ENCODE measurements at regions not wholly inside any gene's neighbourhood (a gene's known extent, or its start where the extent isn't known, plus 50 kb on each side); places are given as distances from the start of the nearest gene placed in this dataset.

- DNase-seq (no peak), ATAC-seq (no peak)
- intact Hi-C loops (cut with DNase I) = no loop called here
- WGBS = 93% methylated on average over 1 of the region's 1 CpG
- H3K9me3 ChIP-seq (ENCODE audit: control insufficient read depth, low read length) = no peaks in the 10 kb centered on the region
- no peaks in the 10 kb centered on the region for H3K27me3 ChIP-seq (ENCODE audit: control insufficient read depth, insufficient read depth)
- no peaks in the 10 kb centered on the region for H3K4me1 ChIP-seq (ENCODE audit: control insufficient read depth, insufficient read depth, low read length)
- no peak overlapping the region for H3K4me3 ChIP-seq (ENCODE audit: low read length)
- no peak overlapping the region for H3K27ac ChIP-seq (ENCODE audit: low read length)
These were observed 671.5 kb upstream of the GRM7 start for GRCh38 chr3:6189384-6189783.

GRCh38 chr3:6204891-6205290 is 656.0 kb upstream of the GRM7 start:
- Histone ChIP-seq H3K4me3 (ENCODE audit: low read length) (no peak overlapping the region), H3K9me3 (ENCODE audit: control insufficient read depth, low read length) (no peaks in the 10 kb centered on the region), H3K27me3 (ENCODE audit: control insufficient read depth, insufficient read depth) (no peaks in the 10 kb centered on the region), H3K4me1 (ENCODE audit: control insufficient read depth, insufficient read depth, low read length) (no peaks in the 10 kb centered on the region), H3K27ac (ENCODE audit: low read length) (no peak overlapping the region)
- intact Hi-C loops (cut with DNase I) = no loop called here
- ATAC-seq (no peak), DNase-seq (no peak)
- WGBS = 42% methylated on average over 1 of the region's 1 CpG

- DNase-seq = no peak
- Histone ChIP-seq H3K9me3 (ENCODE audit: control insufficient read depth, low read length) (no peaks in the 10 kb centered on the region), H3K27me3 (ENCODE audit: control insufficient read depth, insufficient read depth) (no peaks in the 10 kb centered on the region), H3K4me1 (ENCODE audit: control insufficient read depth, insufficient read depth, low read length) (no peaks in the 10 kb centered on the region), H3K27ac (ENCODE audit: low read length) (no peak overlapping the region), H3K4me3 (ENCODE audit: low read length) (no peak overlapping the region)
- 49% methylated on average over 3 of the region's 3 CpGs for WGBS
- intact Hi-C loops (cut with DNase I) = no loop called here
- no peak for ATAC-seq
These were observed 644.5 kb upstream of the GRM7 start for GRCh38 chr3:6216135-6217026.

- Histone ChIP-seq H3K4me3 (ENCODE audit: low read length) (no peak overlapping the region), H3K4me1 (ENCODE audit: control insufficient read depth, insufficient read depth, low read length) (no peaks in the 10 kb centered on the region), H3K27ac (ENCODE audit: low read length) (no peak overlapping the region), H3K27me3 (ENCODE audit: control insufficient read depth, insufficient read depth) (no peaks in the 10 kb centered on the region), H3K9me3 (ENCODE audit: control insufficient read depth, low read length) (no peaks in the 10 kb centered on the region)
- DNase-seq = no peak
- no peak for ATAC-seq
- WGBS = 42% methylated on average over 2 of the region's 2 CpGs
- intact Hi-C loops (cut with DNase I) = no loop called here
These were observed 640.5 kb upstream of the GRM7 start for GRCh38 chr3:6220447-6220846.

DNA sequence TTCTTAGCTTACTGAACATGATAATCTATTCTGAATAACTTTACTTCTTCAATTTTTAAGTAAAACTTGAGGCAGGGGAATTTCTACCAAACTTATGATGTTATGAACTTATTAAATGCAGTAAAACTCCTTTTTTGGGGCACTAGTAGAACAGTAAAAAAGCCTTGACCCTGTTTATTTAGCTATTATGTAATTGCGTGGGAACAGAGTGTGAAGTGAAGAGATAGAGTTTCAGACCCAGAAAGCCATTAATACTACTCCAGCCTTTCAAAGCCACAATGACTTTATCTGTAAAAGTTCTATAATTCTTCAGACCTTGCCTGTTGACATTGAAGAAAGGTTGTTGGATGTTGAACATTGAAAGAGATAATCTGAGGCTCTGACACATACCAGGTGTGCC is 638.8 kb upstream of the GRM7 start:
- WGBS = 62% methylated on average over 1 of the region's 1 CpG
- no peak for DNase-seq
- ATAC-seq = no peak
- no peak overlapping the region for H3K27ac ChIP-seq (ENCODE audit: low read length)
- intact Hi-C loops (cut with DNase I) = no loop called here
- H3K4me3 ChIP-seq (ENCODE audit: low read length) = no peak overlapping the region
- H3K27me3 ChIP-seq (ENCODE audit: control insufficient read depth, insufficient read depth) = no peaks in the 10 kb centered on the region
- H3K4me1 ChIP-seq (ENCODE audit: control insufficient read depth, insufficient read depth, low read length) = no peaks in the 10 kb centered on the region
- no peaks in the 10 kb centered on the region for H3K9me3 ChIP-seq (ENCODE audit: control insufficient read depth, low read length)

DNA sequence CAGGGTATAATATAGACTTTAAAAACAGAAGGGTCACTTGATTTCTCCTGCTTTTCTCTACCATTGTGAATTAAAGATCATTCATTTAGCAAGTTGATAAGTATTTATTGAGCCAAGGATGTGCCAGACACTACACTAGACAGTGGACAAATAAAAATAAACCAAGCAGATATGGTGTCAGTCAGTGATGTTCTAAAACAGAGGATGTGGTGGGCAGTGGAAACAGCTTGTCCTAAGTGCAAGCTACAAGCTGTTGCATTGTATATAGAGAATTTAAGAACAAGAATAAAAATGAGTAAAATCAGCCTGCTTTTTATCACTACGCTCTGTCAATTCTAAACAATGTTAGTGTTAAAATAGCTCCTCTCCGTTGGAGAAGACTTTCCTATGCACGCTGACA is 637.3 kb upstream of the GRM7 start:
- H3K4me3 ChIP-seq (ENCODE audit: low read length) = no peak overlapping the region
- WGBS = 84% methylated on average over 3 of the region's 3 CpGs
- DNase-seq (no peak), ATAC-seq (no peak)
- intact Hi-C loops (cut with DNase I) = no loop called here
- H3K9me3 ChIP-seq (ENCODE audit: control insufficient read depth, low read length) = no peaks in the 10 kb centered on the region
- no peaks in the 10 kb centered on the region for H3K4me1 ChIP-seq (ENCODE audit: control insufficient read depth, insufficient read depth, low read length)
- H3K27ac ChIP-seq (ENCODE audit: low read length) = no peak overlapping the region
- no peaks in the 10 kb centered on the region for H3K27me3 ChIP-seq (ENCODE audit: control insufficient read depth, insufficient read depth)

DNA sequence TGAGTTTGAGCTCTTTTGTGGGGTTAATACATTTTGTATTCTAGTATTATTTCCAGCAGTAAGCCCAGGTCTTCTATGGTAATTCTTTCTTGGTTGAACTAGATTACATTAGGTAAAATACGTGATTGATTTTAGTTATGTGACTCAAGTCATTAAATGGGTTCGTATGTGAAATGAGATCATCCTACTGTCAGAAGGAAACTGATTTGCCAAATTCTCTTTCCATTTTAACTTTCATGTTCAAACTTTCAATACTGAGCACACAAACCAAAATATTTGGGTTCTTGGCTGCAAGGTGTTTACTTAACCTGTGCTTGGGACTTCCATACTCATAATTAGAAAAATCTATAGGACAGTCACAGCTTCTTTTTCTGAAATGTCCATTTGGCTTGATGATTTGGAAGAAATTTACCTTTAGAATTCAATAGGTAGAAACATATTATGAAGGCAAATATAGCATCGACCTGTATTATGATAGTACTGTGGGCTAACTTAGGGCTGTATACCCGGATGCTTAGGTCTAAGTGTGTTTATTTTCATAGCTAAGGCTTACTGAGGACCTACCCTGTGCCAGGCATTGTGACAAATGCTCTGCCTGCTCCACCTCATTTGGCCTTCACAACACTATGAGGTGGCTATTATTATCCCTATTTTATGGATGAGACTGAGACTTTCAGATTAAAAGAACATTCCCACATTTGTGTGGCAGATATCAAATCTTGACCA is 631.8 kb upstream of the GRM7 start:
- Histone ChIP-seq H3K9me3 (ENCODE audit: control insufficient read depth, low read length) (no peaks in the 10 kb centered on the region), H3K27me3 (ENCODE audit: control insufficient read depth, insufficient read depth) (no peaks in the 10 kb centered on the region), H3K4me1 (ENCODE audit: control insufficient read depth, insufficient read depth, low read length) (no peaks in the 10 kb centered on the region), H3K4me3 (ENCODE audit: low read length) (no peak overlapping the region), H3K27ac (ENCODE audit: low read length) (no peak overlapping the region)
- DNase-seq = no peak
- intact Hi-C loops (cut with DNase I) = no loop called here
- 73% methylated on average over 4 of the region's 4 CpGs for whole genome bisulfite sequencing
- ATAC-seq = no peak

- Histone ChIP-seq H3K27ac (ENCODE audit: low read length) (no peak overlapping the region), H3K4me3 (ENCODE audit: low read length) (no peak overlapping the region), H3K4me1 (ENCODE audit: control insufficient read depth, insufficient read depth, low read length) (no peaks in the 10 kb centered on the region), H3K9me3 (ENCODE audit: control insufficient read depth, low read length) (no peaks in the 10 kb centered on the region), H3K27me3 (ENCODE audit: control insufficient read depth, insufficient read depth) (no peaks in the 10 kb centered on the region)
- intact Hi-C loops (cut with DNase I) = no loop called here
- ATAC-seq (no peak), DNase-seq (no peak)
- 82% methylated on average over 6 of the region's 6 CpGs for WGBS
These were observed 631.0 kb upstream of the GRM7 start for GRCh38 chr3:6229778-6230410.

GRCh38 chr3:6242104-6242503 is 618.8 kb upstream of the GRM7 start:
- Histone ChIP-seq H3K9me3 (ENCODE audit: control insufficient read depth, low read length) (no peaks in the 10 kb centered on the region), H3K4me1 (ENCODE audit: control insufficient read depth, insufficient read depth, low read length) (no peaks in the 10 kb centered on the region), H3K4me3 (ENCODE audit: low read length) (no peak overlapping the region), H3K27me3 (ENCODE audit: control insufficient read depth, insufficient read depth) (no peaks in the 10 kb centered on the region), H3K27ac (ENCODE audit: low read length) (no peak overlapping the region)
- DNase-seq (no peak), ATAC-seq (no peak)
- WGBS = 69% methylated on average over 4 of the region's 4 CpGs
- intact Hi-C loops (cut with DNase I) = no loop called here

DNA sequence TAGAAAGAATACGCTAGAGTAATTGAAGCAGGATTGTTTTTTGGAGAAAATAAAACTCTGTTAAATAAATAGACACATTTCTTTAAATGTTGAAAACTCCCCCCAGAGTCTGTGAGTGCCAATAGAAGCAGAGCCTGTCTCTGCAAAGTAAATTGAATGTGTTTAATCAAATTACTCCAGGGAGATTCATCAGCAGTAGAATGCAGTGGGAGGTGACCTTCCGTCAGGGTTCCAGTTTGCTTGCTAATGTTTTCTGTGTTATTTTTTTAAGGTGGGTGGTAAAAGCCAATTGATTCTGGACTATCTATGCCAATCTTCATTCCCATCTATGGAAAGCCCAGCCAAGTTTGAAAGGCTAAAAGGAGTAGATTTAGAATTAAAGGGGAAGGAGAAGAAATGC is 612.4 kb upstream of the GRM7 start:
- no peak overlapping the region for H3K27ac ChIP-seq (ENCODE audit: low read length)
- no peak overlapping the region for H3K4me3 ChIP-seq (ENCODE audit: low read length)
- H3K4me1 ChIP-seq (ENCODE audit: control insufficient read depth, insufficient read depth, low read length) = no peaks in the 10 kb centered on the region
- no peaks in the 10 kb centered on the region for H3K9me3 ChIP-seq (ENCODE audit: control insufficient read depth, low read length)
- H3K27me3 ChIP-seq (ENCODE audit: control insufficient read depth, insufficient read depth) = no peaks in the 10 kb centered on the region
- intact Hi-C loops (cut with DNase I) = no loop called here
- ATAC-seq (no peak), DNase-seq (no peak)
- 42% methylated on average over 2 of the region's 2 CpGs for WGBS

DNA sequence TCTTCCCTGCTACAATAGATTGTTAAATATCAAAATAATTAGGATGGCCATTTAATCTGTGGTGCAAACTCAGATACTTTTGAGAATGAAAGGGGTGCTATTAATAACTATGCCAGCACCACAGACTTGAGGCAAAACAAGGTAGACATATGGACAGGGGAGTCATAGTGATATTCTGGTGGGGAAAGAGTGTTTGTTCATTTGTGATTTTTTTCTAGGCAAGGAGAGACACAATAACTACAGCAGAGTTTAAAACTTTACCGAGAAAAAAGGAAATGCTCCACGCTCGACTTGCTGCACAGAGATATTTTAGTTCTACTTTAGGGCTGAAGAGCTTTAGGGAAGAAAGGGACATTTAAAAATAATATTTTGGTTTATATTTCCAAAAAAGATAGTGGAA is 611.2 kb upstream of the GRM7 start:
- ATAC-seq (no peak), DNase-seq (no peak)
- no peak overlapping the region for H3K27ac ChIP-seq (ENCODE audit: low read length)
- no peak overlapping the region for H3K4me3 ChIP-seq (ENCODE audit: low read length)
- no peaks in the 10 kb centered on the region for H3K4me1 ChIP-seq (ENCODE audit: control insufficient read depth, insufficient read depth, low read length)
- no peaks in the 10 kb centered on the region for H3K27me3 ChIP-seq (ENCODE audit: control insufficient read depth, insufficient read depth)
- intact Hi-C loops (cut with DNase I) = no loop called here
- no peaks in the 10 kb centered on the region for H3K9me3 ChIP-seq (ENCODE audit: control insufficient read depth, low read length)
- 71% methylated on average over 3 of the region's 3 CpGs for WGBS

Measured in right cardiac atrium (tissue), 5 donors.